GM21737 (cell line): ENCODE measurements at regions not wholly inside any gene's neighbourhood (a gene's known extent, or its start where the extent isn't known, plus 50 kb on each side); places are given as distances from the start of the nearest gene placed in this dataset.

Experiments used
- ATAC-seq: cut with Tn5 transposase; IDR thresholded peaks from one replicate; pipeline ENCODE4 v1.9.1; 2021; ENCODE audit warnings: mild to moderate bottlenecking, moderate library complexity; ENCODE audit not compliant: unreplicated experiment

- ATAC-seq = no peak
Observed at GRCh38 chr3:152095472-152095871, 173.3 kb upstream of the MBNL1 start.

DNA sequence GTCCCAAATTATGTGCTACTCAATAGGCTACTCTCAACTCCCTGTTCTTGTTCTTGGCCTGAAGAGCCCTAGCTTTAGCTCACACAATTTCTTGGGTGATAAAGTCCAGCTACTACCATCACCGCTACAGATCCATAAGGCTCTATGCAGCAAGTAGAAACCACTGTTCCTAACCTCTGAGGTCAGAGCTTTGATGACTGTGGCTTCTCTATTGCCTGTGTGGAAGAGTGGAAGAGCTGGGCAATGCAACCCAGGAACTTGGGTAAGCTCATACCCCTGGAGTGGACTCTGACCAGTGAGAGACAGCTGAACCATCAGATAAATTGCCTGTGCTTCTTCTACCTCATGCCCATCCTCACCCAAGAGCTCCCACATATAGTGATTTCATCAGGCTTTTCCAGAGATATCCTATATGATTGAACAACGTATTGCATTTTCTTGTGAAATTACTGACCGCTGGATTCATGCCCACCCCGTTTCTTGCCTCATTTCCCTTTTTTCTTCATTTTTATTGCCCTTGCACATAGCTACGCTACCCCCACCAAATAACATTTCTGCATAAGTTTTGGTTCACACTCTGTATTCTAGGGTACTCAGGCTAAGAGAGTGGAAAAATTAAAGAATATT lies 172.3 kb upstream of the MBNL1 start:
- no peak for ATAC-seq

DNA sequence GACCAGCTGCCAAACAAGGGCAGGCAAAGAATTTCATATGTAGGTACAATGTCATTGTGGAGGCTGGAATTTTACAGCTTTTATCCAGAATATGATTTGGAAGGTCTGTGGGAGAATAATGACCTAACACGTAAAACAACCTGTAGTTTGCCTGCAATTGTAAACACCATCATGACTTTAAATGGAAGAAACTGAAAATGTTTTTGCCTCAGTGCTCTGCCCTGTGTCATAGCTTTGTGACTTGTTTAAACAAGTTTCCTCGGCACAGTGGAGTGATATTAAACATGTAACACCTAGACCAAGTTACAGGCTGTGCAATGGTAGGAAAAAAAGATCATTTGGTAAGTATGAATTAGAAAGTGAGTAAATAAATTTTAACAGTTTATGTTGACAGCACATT lies 171.6 kb upstream of the MBNL1 start:
- ATAC-seq = no peak

GRCh38 chr3:152097770-152098169 lies 171.0 kb upstream of the MBNL1 start:
- no peak for ATAC-seq

GRCh38 chr3:152100491-152101132 lies 168.1 kb upstream of the MBNL1 start:
- peak; percentile 99 for ATAC-seq

DNA sequence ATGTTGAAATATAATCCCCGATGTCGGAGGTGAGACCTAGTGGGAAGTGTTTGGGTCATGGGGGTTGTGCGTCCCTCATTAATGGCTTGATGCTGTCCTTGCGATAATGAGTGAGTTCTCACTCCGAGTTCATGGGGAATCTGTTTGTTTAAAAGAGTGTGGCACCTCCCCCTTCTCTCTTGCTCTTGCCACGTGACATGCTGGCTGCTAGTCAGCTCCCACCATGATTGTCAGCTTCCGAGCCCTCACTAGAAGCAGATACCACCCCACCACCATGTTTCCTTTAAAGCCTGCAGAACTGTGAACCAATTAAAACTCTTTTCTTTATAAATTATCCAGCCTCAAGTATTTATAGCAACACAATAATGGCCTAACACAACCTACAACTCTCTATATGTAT lies 166.3 kb upstream of the MBNL1 start:
- no peak for ATAC-seq

DNA sequence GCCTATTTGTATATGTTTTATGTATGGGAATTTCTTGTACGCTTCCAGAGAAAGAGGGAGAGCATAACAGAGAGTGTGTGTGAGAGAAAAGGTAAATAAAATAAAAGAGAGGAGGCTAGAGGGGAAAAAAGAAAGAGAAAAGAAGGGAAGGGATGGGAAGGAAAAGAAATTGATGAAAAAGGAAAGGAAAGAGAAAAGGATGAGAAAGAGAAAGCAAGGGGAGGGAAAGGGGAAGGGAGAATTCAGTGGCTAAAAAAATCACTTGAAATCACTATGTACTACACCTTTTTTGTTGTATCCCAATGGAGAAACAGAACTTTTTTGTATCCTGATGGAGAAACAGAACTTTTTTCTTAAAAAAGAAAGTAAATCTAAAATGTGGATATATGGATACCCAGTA lies 165.5 kb upstream of the MBNL1 start:
- ATAC-seq = no peak

GRCh38 chr3:152104847-152105415 lies 163.8 kb upstream of the MBNL1 start:
- ATAC-seq = no peak

DNA sequence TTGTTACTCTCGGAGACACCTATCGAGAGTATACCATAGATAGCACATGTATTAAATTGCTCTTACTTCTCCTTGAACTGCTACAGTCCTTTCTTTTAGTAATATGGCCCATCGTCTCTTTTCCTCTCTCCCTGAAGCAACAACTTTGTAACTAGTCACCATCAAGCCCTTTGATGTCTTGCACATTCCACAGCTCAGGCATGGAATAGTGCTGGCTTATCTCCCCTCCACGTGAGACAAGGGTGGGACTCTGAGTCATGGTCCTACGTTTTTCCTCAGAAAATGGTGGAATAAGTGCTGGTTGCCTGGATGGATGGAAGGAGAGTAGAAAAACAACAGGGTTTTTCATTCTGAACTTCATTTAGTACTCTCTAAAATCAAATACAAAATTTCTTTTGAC lies 163.3 kb upstream of the MBNL1 start:
- no peak for ATAC-seq

GRCh38 chr3:152109038-152109437 lies 159.7 kb upstream of the MBNL1 start:
- no peak for ATAC-seq

DNA sequence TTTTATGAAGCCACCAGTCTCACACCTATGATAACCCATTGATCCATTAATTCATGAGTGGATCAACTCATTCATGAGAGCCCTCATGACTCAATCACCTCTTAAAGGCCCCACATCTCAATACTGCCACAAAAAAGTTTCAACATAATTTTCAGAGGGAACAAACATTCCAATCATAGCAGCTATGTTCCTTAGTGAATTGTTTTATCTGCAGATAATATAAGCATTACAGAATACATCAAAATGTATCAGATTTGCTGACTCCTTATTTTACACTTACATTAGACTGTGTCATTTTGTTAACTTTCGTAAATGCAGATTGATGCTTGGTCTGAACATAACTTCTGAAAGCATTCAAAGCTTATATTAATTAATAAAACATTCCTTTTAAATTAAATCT lies 155.3 kb upstream of the MBNL1 start:
- ATAC-seq = no peak

DNA sequence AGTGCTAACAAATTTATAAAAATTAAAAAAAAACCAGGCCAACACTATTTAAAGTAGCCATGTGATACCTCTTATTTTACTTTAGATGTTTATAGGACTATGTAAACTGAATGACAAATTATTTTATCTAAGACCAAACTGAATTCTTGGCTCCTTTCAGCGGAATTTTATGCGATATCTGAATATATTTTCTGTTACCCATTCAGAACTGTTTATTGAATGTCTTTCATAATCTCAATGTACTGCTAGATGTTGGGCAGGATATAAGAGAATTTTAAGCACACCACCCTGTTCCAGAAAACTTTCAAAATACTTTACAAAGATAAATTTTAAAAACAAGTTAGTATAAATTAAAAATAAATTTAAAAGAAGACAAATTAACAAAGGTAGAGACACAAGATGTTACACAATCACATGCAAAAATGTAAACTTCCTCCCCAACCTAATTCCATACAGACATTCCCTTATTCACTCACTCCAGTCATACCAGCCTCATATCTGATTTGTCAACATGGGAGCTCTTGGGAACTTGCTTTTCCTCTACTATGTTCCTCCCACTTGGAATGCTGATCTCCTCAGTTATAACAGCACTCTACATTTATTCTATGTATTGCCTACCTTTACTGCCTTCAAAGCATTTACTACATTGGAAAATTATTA lies 154.6 kb upstream of the MBNL1 start:
- no peak for ATAC-seq

DNA sequence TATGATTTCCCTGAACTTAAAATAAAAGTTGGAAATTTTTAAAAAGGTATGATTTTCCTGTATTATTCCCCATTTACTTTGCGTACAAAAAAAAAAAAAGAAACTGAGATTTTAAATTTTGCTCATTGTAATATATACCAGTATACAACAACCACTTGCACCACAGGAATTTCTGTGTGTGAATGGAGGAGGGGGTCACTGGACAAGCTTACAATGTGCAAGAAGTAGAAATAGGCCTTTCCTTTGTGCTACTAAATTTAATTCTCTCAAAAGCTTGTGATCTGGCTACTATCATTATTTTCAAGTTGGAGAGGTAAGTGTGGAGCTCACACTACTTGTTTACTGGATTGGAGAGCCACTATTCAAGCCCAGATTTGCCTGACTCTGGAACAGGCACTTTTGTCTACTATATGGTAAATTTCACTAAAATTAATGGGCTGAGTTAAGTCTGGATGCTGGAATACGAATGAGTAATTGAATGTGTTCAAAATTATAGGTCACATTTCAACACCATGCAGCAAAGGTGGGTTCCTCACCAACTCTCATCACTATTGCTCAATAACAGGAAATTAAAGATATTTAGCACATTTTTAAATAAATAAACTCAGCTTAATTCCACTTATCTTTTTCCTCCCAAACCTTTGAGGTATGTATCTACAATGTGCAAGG lies 148.0 kb upstream of the MBNL1 start:
- no peak for ATAC-seq

GRCh38 chr3:152121270-152121636 lies 147.5 kb upstream of the MBNL1 start:
- ATAC-seq = no peak

DNA sequence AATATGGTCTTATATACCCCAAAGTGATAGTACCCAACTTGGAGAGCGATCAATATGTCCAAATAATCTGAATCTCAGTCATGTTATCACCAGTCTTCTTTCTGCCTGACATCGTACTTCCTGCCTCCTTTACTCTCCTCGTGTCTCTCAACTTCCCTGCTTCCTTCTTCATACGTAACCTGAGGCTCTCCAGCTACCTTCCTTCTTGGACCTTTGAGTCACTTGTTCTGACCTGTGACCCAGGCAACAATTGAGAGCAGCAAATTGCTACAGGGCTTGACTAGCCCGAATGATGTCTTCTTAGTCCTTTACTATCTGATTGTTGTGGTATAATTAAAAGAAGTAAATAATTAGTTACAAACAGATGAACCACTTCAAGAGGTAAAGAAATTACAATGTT lies 145.9 kb upstream of the MBNL1 start:
- no peak for ATAC-seq

DNA sequence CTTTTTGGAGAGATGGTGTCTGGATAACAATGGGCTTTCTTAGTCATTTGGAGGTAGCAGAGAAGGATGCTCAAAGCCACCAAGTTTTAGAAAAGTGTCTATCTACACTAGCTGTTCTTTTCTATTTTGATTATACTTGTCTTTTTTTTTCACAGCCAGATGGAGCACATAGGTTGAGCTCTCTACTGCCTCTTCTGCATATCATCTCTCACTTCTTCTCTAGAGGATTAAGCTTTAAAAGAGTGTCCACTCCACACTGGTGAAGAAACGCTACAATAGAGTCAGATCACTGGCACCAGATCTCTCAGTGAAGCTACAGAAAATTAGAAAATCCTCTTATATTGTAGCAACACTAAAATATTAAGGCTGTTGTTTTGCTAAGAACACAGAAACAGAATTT lies 145.3 kb upstream of the MBNL1 start:
- no peak for ATAC-seq

- no peak for ATAC-seq
Observed at GRCh38 chr3:152126260-152126659, 142.5 kb upstream of the MBNL1 start.

GRCh38 chr3:152127058-152127457 lies 141.7 kb upstream of the MBNL1 start:
- ATAC-seq = peak; percentile 99

DNA sequence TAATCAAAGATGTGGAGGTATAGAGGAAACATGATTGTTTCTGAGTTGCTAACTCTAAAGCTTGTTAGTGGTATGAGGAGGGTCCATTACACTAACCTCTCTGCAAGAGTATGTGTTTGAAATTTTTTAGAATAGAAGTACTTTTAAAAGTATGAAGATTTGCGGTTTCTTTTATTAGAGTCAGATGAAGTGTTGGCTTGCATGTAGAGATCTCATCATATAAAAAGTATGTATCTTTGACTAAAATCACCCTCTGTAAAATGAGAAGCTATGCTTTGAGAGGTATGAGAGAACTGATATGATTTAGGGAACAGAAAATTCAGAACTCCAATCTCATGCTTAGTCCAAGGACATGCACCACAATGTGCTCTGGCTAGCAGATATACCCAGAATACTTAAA lies 140.4 kb upstream of the MBNL1 start:
- no peak for ATAC-seq

DNA sequence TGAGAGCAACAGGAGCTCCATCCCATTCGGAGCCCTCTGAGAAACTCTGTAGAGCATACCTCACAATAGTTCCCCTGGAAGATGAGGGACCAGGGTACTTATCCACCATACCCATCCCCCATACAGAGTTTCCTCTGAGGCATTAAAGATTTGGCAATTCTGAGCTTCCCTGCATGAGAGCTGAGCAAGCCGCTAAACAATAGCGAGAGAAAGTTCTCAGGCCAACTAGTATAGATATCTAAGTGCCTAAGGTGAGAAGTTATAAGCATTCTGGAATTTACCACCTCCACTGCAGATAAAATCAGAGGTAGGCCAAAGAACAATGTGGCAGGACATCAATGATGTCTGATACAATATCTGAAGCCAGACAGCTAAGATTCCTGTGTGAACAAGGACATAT lies 129.1 kb upstream of the MBNL1 start:
- ATAC-seq = no peak

GRCh38 chr3:152146461-152146860 lies 122.3 kb upstream of the MBNL1 start:
- ATAC-seq = no peak

GRCh38 chr3:152147748-152148147 lies 121.0 kb upstream of the MBNL1 start:
- no peak for ATAC-seq
